Ovary (tissue), 3 donors: ENCODE measurements at regions not wholly inside any gene's neighbourhood (a gene's known extent, or its start where the extent isn't known, plus 50 kb on each side); places are given as distances from the start of the nearest gene placed in this dataset.

ENCODE experiments used
- CTCF ChIP-seq, 3 donors: fragments of 450-650 bp in 2 of 3; fragments of 200-600 bp in 1 of 3; IDR thresholded peaks; one replicate each; pipeline versions ENCODE4 v1.5.1 to v1.8.0; 2016 to 2022; ENCODE audit warnings: antibody characterized with exemption in 3 of 3, mild to moderate bottlenecking in 1 of 3
- POLR2A ChIP-seq: fragments of 450-650 bp; IDR thresholded peaks from one replicate; pipeline ENCODE4 v1.6.1; 2017; ENCODE audit warnings: antibody characterized with exemption, mild to moderate bottlenecking, moderate library complexity
- donor health status: DM: no; HTN: no; CAD: no.

GRCh38 chr6:74311431-74311830 lies 615.4 kb downstream of the CD109 start:
- TF ChIP-seq CTCF (IDR thresholded peaks at IDR 0.05) (no peak), POLR2A (no peak)
